Peyer's patch (tissue), 4 donors: ENCODE measurements at regions not wholly inside any gene's neighbourhood (a gene's known extent, or its start where the extent isn't known, plus 50 kb on each side); places are given as distances from the start of the nearest gene placed in this dataset.

Source experiments
- DNase-seq, 3 donors: peaks; one replicate each; pipeline ENCODE4 v3.0.0-alpha.2; 2017 to 2019
- H3K27ac ChIP-seq, 4 donors: fragments of 200-600 bp; sonication (generic); one replicate each; pipeline ENCODE4 v1.5.1; 2016 to 2019
- H3K27me3 ChIP-seq, 2 donors: fragments of 200-600 bp; sonication (generic); one replicate each; pipeline ENCODE4 v1.5.1; 2019
- H3K36me3 ChIP-seq, 3 donors: fragments of 200-600 bp; sonication (generic); one replicate each; pipeline ENCODE4 v1.5.1; 2016 to 2019
- H3K4me1 ChIP-seq, 4 donors: fragments of 200-600 bp; sonication (generic); one replicate each; pipeline ENCODE4 v1.5.1; 2016 to 2019
- H3K4me3 ChIP-seq, 4 donors: fragments of 200-600 bp; sonication (generic); 1 replicate in 3 of 4; 2 replicates in 1 of 4; pipeline ENCODE4 v1.5.1; 2016 to 2019; ENCODE audit warnings: mild to moderate bottlenecking in 1 of 4
- H3K9me3 ChIP-seq, 4 donors: fragments of 200-600 bp; sonication (generic); one replicate each; pipeline ENCODE4 v1.5.1; 2016 to 2019; ENCODE audit warnings: mild to moderate bottlenecking in 1 of 4
- POLR2A ChIP-seq, 2 donors: fragments of 450-650 bp; IDR thresholded peaks; one replicate each; pipeline ENCODE4 v1.5.1; 2017; ENCODE audit warnings: antibody characterized with exemption in 2 of 2, mild to moderate bottlenecking in 2 of 2, moderate library complexity in 2 of 2
- TF ChIP-seq, protein P1 (sequence below), 6 experiments: fragments of 450-650 bp in 4 of 6; fragments of 200-600 bp in 2 of 6; sonication (generic) in 1 of 6; IDR thresholded peaks; one replicate each; pipeline ENCODE4 v1.5.1; 2017 to 2019; ENCODE audit warnings: antibody characterized with exemption in 6 of 6, mild to moderate bottlenecking in 3 of 6, moderate library complexity in 1 of 6

DNA sequence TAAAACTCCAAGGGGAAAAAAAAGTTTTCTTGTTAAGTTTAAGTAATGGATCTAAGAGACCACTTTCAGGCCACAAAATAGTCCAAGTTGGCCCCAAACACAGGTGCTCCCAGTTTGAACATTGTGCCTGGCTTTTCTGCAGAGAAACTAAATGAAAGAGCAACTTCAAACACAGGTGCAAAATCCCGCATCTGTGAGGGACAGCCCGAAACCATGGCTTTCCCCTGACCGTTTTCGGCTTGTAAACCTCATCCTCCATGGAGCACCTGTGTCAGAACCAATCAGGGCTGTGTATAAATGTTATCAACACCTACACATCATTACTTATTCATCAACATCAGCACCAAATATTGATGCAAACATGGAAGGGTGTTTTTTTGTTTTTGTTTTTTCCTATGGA lies 126.8 kb upstream of the OBI1 start:
- Histone ChIP-seq H3K4me3 (no peak overlapping the region), H3K4me1 (no peaks in the 10 kb centered on the region), H3K36me3 (no peaks in the 10 kb centered on the region), H3K9me3 (no peaks in the 10 kb centered on the region), H3K27ac (no peak overlapping the region), H3K27me3 (no peaks in the 10 kb centered on the region)
- TF ChIP-seq, protein P1, sequence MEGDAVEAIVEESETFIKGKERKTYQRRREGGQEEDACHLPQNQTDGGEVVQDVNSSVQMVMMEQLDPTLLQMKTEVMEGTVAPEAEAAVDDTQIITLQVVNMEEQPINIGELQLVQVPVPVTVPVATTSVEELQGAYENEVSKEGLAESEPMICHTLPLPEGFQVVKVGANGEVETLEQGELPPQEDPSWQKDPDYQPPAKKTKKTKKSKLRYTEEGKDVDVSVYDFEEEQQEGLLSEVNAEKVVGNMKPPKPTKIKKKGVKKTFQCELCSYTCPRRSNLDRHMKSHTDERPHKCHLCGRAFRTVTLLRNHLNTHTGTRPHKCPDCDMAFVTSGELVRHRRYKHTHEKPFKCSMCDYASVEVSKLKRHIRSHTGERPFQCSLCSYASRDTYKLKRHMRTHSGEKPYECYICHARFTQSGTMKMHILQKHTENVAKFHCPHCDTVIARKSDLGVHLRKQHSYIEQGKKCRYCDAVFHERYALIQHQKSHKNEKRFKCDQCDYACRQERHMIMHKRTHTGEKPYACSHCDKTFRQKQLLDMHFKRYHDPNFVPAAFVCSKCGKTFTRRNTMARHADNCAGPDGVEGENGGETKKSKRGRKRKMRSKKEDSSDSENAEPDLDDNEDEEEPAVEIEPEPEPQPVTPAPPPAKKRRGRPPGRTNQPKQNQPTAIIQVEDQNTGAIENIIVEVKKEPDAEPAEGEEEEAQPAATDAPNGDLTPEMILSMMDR (IDR thresholded peaks at IDR 0.05), result no peak
- TF ChIP-seq POLR2A (IDR thresholded peaks at IDR 0.05), result no peak
- no peak for DNase-seq

GRCh38 chr13:78784014-78784750 lies 125.2 kb upstream of the OBI1 start:
- no peaks in the 10 kb centered on the region for H3K9me3 ChIP-seq

GRCh38 chr13:78780708-78781107 lies 121.8 kb upstream of the OBI1 start:
- no peak for DNase-seq
- no peaks in the 10 kb centered on the region for H3K36me3 ChIP-seq
- no peak overlapping the region for H3K27ac ChIP-seq
- no peaks in the 10 kb centered on the region for H3K4me1 ChIP-seq
- TF ChIP-seq, protein P1 (IDR thresholded peaks at IDR 0.05), result no peak
- no peak for TF ChIP-seq POLR2A (IDR thresholded peaks at IDR 0.05)
- H3K4me3 ChIP-seq, result no peak overlapping the region
- no peaks in the 10 kb centered on the region for H3K27me3 ChIP-seq
- no peaks in the 10 kb centered on the region for H3K9me3 ChIP-seq

More at GRCh38 chr13:78784014-78784750, 125.2 kb upstream of the OBI1 start:
- Histone ChIP-seq H3K27me3 (no peaks in the 10 kb centered on the region), H3K27ac (no peak overlapping the region), H3K36me3 (no peaks in the 10 kb centered on the region), H3K4me3 (no peak overlapping the region), H3K4me1 (no peaks in the 10 kb centered on the region)
- TF ChIP-seq, protein P1 (IDR thresholded peaks at IDR 0.05), result no peak
- TF ChIP-seq POLR2A (IDR thresholded peaks at IDR 0.05), result no peak
- no peak for DNase-seq

GRCh38 chr13:78779608-78780007 lies 120.7 kb upstream of the OBI1 start:
- H3K27me3 ChIP-seq, result no peaks in the 10 kb centered on the region
- H3K27ac ChIP-seq, result no peak overlapping the region
- no peak for TF ChIP-seq POLR2A (IDR thresholded peaks at IDR 0.05)
- TF ChIP-seq, protein P1 (IDR thresholded peaks at IDR 0.05), result no peak
- no peak for DNase-seq
- no peak overlapping the region for H3K4me3 ChIP-seq
- no peaks in the 10 kb centered on the region for H3K36me3 ChIP-seq
- H3K9me3 ChIP-seq, result no peaks in the 10 kb centered on the region
- no peaks in the 10 kb centered on the region for H3K4me1 ChIP-seq

GRCh38 chr13:78777976-78778375 lies 119.0 kb upstream of the OBI1 start:
- no peak for DNase-seq
- no peaks in the 10 kb centered on the region for H3K36me3 ChIP-seq

More at GRCh38 chr13:78777976-78778375, 119.0 kb upstream of the OBI1 start:
- H3K4me1 ChIP-seq, result no peaks in the 10 kb centered on the region
- no peak overlapping the region for H3K27ac ChIP-seq
- H3K4me3 ChIP-seq, result no peak overlapping the region
- no peaks in the 10 kb centered on the region for H3K9me3 ChIP-seq
- H3K27me3 ChIP-seq, result no peaks in the 10 kb centered on the region
- TF ChIP-seq, protein P1 (IDR thresholded peaks at IDR 0.05), result no peak
- TF ChIP-seq POLR2A (IDR thresholded peaks at IDR 0.05), result no peak
